A549 (cell line): ENCODE measurements at regions not wholly inside any gene's neighbourhood (a gene's known extent, or its start where the extent isn't known, plus 50 kb on each side); places are given as distances from the start of the nearest gene placed in this dataset.
"Not testable (repeated sequence)": the region's sequence is repeated elsewhere in the genome, so short reads cannot be mapped to it uniquely, and the experiment has no call there.

ENCODE experiments used
- ATAC-seq, 2 experiments: fragments of 200-7000 bp in 1 of 2; fragments of >200 bp in 1 of 2; cut with Nextera tagmentation in 1 of 2; cut with Tn5 transposase in 1 of 2; 3 replicates each; pipeline versions ENCODE4 v1.8.0 to v1.9.1; 2018 to 2020; ENCODE audit warnings: mild to moderate bottlenecking in 1 of 2, moderate library complexity in 1 of 2
- CTCF ChIA-PET: fragments of 300-600 bp; sonication (Branson Sonifier 250); formaldehyde crosslinking; extraction: SDS; loops from one replicate; lab custom pipeline; 2021; ENCODE audit warnings: antibody characterized with exemption, inconsistent platforms; lab: Yijun Ruan, JAX
- POLR2A ChIA-PET: fragments of 350-600 bp; formaldehyde crosslinking; extraction: SDS; loops from one replicate; lab custom pipeline; 2021; ENCODE audit warnings: antibody characterized with exemption, inconsistent platforms; lab: Yijun Ruan, JAX
- DNase-seq, 2 experiments: peaks; one replicate each; pipeline versions ENCODE4 v3.0.0 to v3.0.0-alpha.2; 2011 to 2016; ENCODE audit warnings: low read depth in 1 of 2, low spot score in 1 of 2
- FAIRE-seq: peaks from 2 replicates; lab custom pipeline; 2011; peaks lifted over from hg19 to GRCh38; lab: Jason Lieb, UNC
- H3K27ac ChIP-seq, 2 experiments: fragments of >200 bp; sonication (Bioruptor Twin); formaldehyde crosslinking; 3 replicates each; pipeline ENCODE4 v1.5.1; 2016 to 2017
- H3K4me1 ChIP-seq: fragments of >200 bp; sonication (Bioruptor Twin); formaldehyde crosslinking; 3 replicates; pipeline ENCODE4 v1.6.1; 2016
- H3K4me2 ChIP-seq: fragments of >200 bp; sonication (Bioruptor Twin); formaldehyde crosslinking; 3 replicates; pipeline ENCODE4 v1.6.1; 2016
- H3K4me3 ChIP-seq: fragments of >200 bp; sonication (Bioruptor Twin); formaldehyde crosslinking; 3 replicates; pipeline ENCODE4 v1.5.1; 2016
- H3K9me3 ChIP-seq: fragments of >200 bp; sonication (Bioruptor Twin); formaldehyde crosslinking; 3 replicates; pipeline ENCODE4 v1.6.1; 2016
- BHLHE40 ChIP-seq: IDR thresholded peaks from 2 replicates; pipeline ENCODE4 v1.6.1; 2012; ENCODE audit warnings: low read depth, low read length, inconsistent platforms
- CHD4 ChIP-seq: fragments of 200-600 bp; sonication (generic); IDR thresholded peaks from 2 replicates; pipeline ENCODE4 v1.6.1; 2016; ENCODE audit warnings: antibody characterized with exemption, mild to moderate bottlenecking, borderline replicate concordance
- CTCF ChIP-seq: fragments of >200 bp; sonication (Bioruptor Twin); formaldehyde crosslinking; IDR thresholded peaks from 3 replicates; pipeline ENCODE4 v1.5.1; 2016
- EHF ChIP-seq: fragments of 250-450 bp; sonication (Bioruptor Pico); IDR thresholded peaks from 2 replicates; pipeline ENCODE4 v1.5.0; 2020; ENCODE audit warnings: mild to moderate bottlenecking
- HDAC2 ChIP-seq: fragments of 200-600 bp; sonication (generic); IDR thresholded peaks from 2 replicates; pipeline ENCODE4 v1.6.1; 2016
- HOXB13 ChIP-seq: fragments of 250-450 bp; sonication (Bioruptor Pico); IDR thresholded peaks from 2 replicates; pipeline ENCODE4 v1.5.0; 2020; ENCODE audit warnings: low read depth, mild to moderate bottlenecking, moderate library complexity
- KDM1A ChIP-seq: fragments of 200-600 bp; sonication (generic); IDR thresholded peaks from 2 replicates; pipeline ENCODE4 v1.6.1; 2016; ENCODE audit warnings: low read depth, mild to moderate bottlenecking
- KDM5A ChIP-seq: fragments of 200-600 bp; sonication (generic); IDR thresholded peaks from 2 replicates; pipeline ENCODE4 v1.6.1; 2016; ENCODE audit warnings: antibody characterized with exemption, mild to moderate bottlenecking
- MAFK ChIP-seq: fragments of 450-650 bp; IDR thresholded peaks from 2 replicates; pipeline ENCODE4 v1.6.1; 2014; ENCODE audit not compliant: partially characterized antibody
- PHF8 ChIP-seq: fragments of 200-600 bp; sonication (generic); IDR thresholded peaks from 2 replicates; pipeline ENCODE4 v1.6.1; 2016; ENCODE audit warnings: low read depth, mild to moderate bottlenecking, antibody characterized with exemption, moderate library complexity, borderline replicate concordance
- RARB ChIP-seq: fragments of 250-450 bp; sonication (Bioruptor Pico); IDR thresholded peaks from 2 replicates; pipeline ENCODE4 v1.8.0; 2021; ENCODE audit warnings: mild to moderate bottlenecking, moderate library complexity
- RFX5 ChIP-seq: fragments of 450-650 bp; IDR thresholded peaks from 2 replicates; pipeline ENCODE4 v1.7.1; 2014; ENCODE audit warnings: antibody characterized with exemption, mild to moderate bottlenecking, moderate library complexity
- SMC3 ChIP-seq: fragments of >200 bp; sonication (Bioruptor Twin); formaldehyde crosslinking; IDR thresholded peaks from 3 replicates; pipeline ENCODE4 v1.6.1; 2018; ENCODE audit warnings: inconsistent platforms
- TP53 ChIP-seq: fragments of 250-450 bp; sonication (Bioruptor Pico); IDR thresholded peaks from 2 replicates; pipeline ENCODE4 v1.5.0; 2021; ENCODE audit warnings: mild to moderate bottlenecking, moderate library complexity
- ZFP36 ChIP-seq: fragments of 450-650 bp; IDR thresholded peaks from 2 replicates; pipeline ENCODE4 v1.6.1; 2014; ENCODE audit warnings: borderline replicate concordance; ENCODE audit not compliant: partially characterized antibody
- ZNF302 ChIP-seq: fragments of 250-450 bp; sonication (Bioruptor Pico); IDR thresholded peaks from 2 replicates; pipeline ENCODE4 v1.9.0; 2021; ENCODE audit warnings: inconsistent platforms, mild to moderate bottlenecking, moderate library complexity
- ZSCAN20 ChIP-seq: fragments of 250-450 bp; sonication (Bioruptor Pico); IDR thresholded peaks from 2 replicates; pipeline ENCODE4 v1.8.0; 2022; ENCODE audit warnings: mild to moderate bottlenecking, moderate library complexity
- WGBS: methylation state at CpG from one replicate; pipeline ENCODE4 v1.1.6; 2017; ENCODE audit errors: missing lambda C conversion rate; 5-methylcytosine and 5-hydroxymethylcytosine counted together
- TF ChIP-seq, protein P1 (sequence below): IDR thresholded peaks from 2 replicates; pipeline ENCODE4 v1.6.1; 2012

DNA sequence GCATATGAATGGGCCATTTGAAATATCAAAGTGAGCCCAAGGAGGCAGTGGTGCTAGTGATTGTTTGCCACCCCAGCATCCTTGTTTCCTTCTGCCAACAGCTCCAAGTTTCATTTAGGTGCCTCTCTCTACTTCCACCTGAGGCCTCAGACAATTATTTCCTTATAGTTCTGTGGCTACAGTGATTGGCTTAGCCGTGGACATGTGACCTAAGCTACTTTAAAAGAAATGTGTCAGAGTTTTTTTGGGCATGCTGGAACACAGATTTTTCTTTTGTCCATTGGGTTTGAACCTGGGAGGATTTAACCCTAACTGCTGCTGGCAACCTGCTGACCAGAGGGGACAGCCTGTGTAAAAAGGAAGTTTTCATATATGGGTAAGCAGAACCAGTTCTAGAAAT lies 319.4 kb downstream of the CD109 start:
- no peak for DNase-seq
- no peak for FAIRE-seq
- CTCF ChIA-PET: no interaction called here
- ATAC-seq: no peak
- POLR2A ChIA-PET: no interaction called here
- H3K4me3 ChIP-seq: no peak overlapping the region
- no peaks in the 10 kb centered on the region for H3K9me3 ChIP-seq
- no peaks in the 10 kb centered on the region for H3K4me1 ChIP-seq
- H3K27ac ChIP-seq: no peak overlapping the region
- 0% methylated on average over 1 of the region's 1 CpG for WGBS
- H3K4me2 ChIP-seq: no peak overlapping the region
- TF ChIP-seq ZNF302 (CRISPR knock-in tag) (no peak), KDM5A (no peak), MAFK (no peak), CTCF (no peak), PHF8 (no peak), RFX5 (no peak), ZFP36 (no peak), SMC3 (no peak), RARB (CRISPR knock-in tag) (no peak), BHLHE40 (no peak), EHF (no peak), KDM1A (no peak), ZSCAN20 (CRISPR knock-in tag) (no peak), TP53 (no peak)
- TF ChIP-seq, protein P1, sequence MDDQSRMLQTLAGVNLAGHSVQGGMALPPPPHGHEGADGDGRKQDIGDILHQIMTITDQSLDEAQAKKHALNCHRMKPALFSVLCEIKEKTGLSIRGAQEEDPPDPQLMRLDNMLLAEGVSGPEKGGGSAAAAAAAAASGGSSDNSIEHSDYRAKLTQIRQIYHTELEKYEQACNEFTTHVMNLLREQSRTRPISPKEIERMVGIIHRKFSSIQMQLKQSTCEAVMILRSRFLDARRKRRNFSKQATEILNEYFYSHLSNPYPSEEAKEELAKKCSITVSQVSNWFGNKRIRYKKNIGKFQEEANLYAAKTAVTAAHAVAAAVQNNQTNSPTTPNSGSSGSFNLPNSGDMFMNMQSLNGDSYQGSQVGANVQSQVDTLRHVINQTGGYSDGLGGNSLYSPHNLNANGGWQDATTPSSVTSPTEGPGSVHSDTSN: no peak

DNA sequence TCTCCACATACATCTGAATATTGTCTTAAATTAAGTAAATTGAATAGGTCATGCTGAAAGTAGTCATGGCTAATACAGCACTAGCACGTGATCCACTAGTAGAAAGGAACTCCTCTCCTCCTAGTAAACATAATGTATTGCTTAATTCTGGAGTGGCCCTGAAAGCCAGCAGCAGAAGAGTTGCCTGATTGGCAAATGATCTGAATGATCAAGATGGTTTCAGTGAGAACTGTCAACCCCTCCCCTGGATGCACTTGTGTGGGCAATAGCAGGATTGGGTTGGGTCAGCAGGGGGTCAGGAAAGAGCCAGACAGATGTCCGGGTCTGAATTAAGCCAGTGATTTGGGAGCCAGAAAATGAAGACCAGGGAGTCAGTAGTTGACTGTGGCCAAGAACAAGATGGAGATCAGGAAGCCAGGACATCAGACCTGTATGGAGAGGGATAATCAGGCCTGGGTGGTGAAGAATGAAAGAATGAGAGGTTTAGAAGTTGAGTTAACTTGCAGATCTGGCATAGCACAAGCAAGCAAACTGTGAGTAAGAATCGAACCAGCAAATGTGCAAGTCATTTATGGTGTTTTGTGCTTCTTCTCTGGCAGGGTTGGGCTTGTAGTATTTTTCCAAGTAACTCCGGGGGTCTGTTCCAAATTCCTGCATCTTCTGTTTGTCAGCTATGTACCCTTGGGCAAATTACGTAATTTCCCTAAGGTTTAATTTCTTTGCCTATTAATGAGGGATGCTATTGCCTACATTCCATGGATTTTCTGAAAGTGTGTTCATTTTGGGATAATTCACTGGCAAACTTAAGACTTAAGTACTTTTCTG lies 304.9 kb downstream of the CD109 start:
- Histone ChIP-seq H3K9me3 (no peaks in the 10 kb centered on the region), H3K4me3 (no peak overlapping the region), H3K4me2 (no peak overlapping the region), H3K4me1 (no peaks in the 10 kb centered on the region), H3K27ac (no peak overlapping the region)
- WGBS: 27% methylated on average over 5 of the region's 5 CpGs
- POLR2A ChIA-PET: no interaction called here
- ATAC-seq: no peak
- no peak for TF ChIP-seq HDAC2
- no peak for TF ChIP-seq PHF8
- no peak for TF ChIP-seq CHD4
- no peak for TF ChIP-seq HOXB13 (CRISPR knock-in tag)
- CTCF ChIA-PET: no interaction called here
- FAIRE-seq: no peak
- DNase-seq: no peak

- H3K4me2 ChIP-seq, ATAC-seq, POLR2A ChIA-PET, H3K27ac ChIP-seq, H3K4me1 ChIP-seq, H3K4me3 ChIP-seq, FAIRE-seq, H3K9me3 ChIP-seq, DNase-seq: not testable (repeated sequence)
- CTCF ChIA-PET: interaction anchor here (1.3 kb wide), 2 partner anchors 11 to 1218 kb away, joined by 3 read pairs; no protein-coding TSS in a partner anchor
- WGBS: 67% methylated on average over 5 of the region's 30 CpGs
Observed at GRCh38 chr6:73990609-73991238, 294.7 kb downstream of the CD109 start.
